ENCODE measurements at regions not wholly inside any gene's neighbourhood (a gene's known extent, or its start where the extent isn't known, plus 50 kb on each side); places are given as distances from the start of the nearest gene placed in this dataset.
"Not testable (repeated sequence)": the region's sequence is repeated elsewhere in the genome, so short reads cannot be mapped to it uniquely, and the experiment has no call there.

GRCh38 chr6:85357651-85358050, 92.2 kb upstream of the NT5E start:
- H3K36me3 ChIP-seq (ENCODE audit: control insufficient read depth, insufficient read depth, low read length): no peaks in the 10 kb centered on the region
- no peaks in the 10 kb centered on the region; the same call in 1 of the 2 replicates for H3K9me3 ChIP-seq (ENCODE audit: control insufficient read depth, insufficient read depth, low read length)
- no peak for DNase-seq (ENCODE audit: low read depth, low spot score)
- no CpG with 5 or more reads among the region's 1 CpG for WGBS (ENCODE audit: insufficient coverage, insufficient read length)
- no peaks in the 10 kb centered on the region for H3K4me1 ChIP-seq (ENCODE audit: control insufficient read depth, insufficient read depth, low read length)
- no peaks in the 10 kb centered on the region for H3K27me3 ChIP-seq (ENCODE audit: control insufficient read depth, insufficient read depth, low read length)
- H3K4me3 ChIP-seq (ENCODE audit: low read length): no peak overlapping the region
- H3K27ac ChIP-seq (ENCODE audit: low read length): no peak overlapping the region

- WGBS (ENCODE audit: insufficient coverage, insufficient read length): no CpG with 5 or more reads among the region's 3 CpGs
- not testable (repeated sequence) for H3K4me1 ChIP-seq (ENCODE audit: control insufficient read depth, insufficient read depth, low read length)
These were observed 93.1 kb upstream of the NT5E start for GRCh38 chr6:85356743-85357142.

DNA sequence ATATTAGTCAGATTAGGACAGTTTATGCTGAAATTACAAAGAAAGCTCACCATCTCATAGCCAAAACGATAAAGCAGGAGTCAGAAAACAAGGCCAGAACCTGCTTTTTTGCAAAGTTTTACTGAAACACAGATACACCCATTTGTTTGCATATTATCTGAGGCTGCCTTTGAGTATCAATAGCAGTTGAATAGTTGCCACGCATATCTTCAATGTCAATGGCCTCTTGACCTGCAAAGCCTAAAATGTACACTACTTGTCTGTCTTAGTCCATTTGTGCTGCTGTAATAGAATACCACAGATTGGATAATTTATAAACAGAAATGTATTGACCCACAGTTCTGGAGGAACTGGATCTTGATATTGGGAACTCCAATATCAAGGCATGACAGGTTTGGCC, 94.1 kb upstream of the NT5E start:
- Histone ChIP-seq H3K36me3 (ENCODE audit: control insufficient read depth, insufficient read depth, low read length) (no peaks in the 10 kb centered on the region), H3K4me1 (ENCODE audit: control insufficient read depth, insufficient read depth, low read length) (no peaks in the 10 kb centered on the region), H3K27me3 (ENCODE audit: control insufficient read depth, insufficient read depth, low read length) (no peaks in the 10 kb centered on the region), H3K27ac (ENCODE audit: low read length) (no peak overlapping the region), H3K9me3 (ENCODE audit: control insufficient read depth, insufficient read depth, low read length) (no peaks in the 10 kb centered on the region), H3K4me3 (ENCODE audit: low read length) (no peak overlapping the region)
- WGBS (ENCODE audit: insufficient coverage, insufficient read length): no CpG with 5 or more reads among the region's 2 CpGs
- DNase-seq (ENCODE audit: low read depth, low spot score): no peak

More at GRCh38 chr6:85356743-85357142, 93.1 kb upstream of the NT5E start:
- not testable (repeated sequence) for H3K9me3 ChIP-seq (ENCODE audit: control insufficient read depth, insufficient read depth, low read length); H3K36me3 ChIP-seq (ENCODE audit: control insufficient read depth, insufficient read depth, low read length); H3K27ac ChIP-seq (ENCODE audit: low read length); DNase-seq (ENCODE audit: low read depth, low spot score); H3K4me3 ChIP-seq (ENCODE audit: low read length); H3K27me3 ChIP-seq (ENCODE audit: control insufficient read depth, insufficient read depth, low read length)

- no CpG with 5 or more reads among the region's 10 CpGs for WGBS (ENCODE audit: insufficient coverage, insufficient read length)
- Histone ChIP-seq H3K4me1 (ENCODE audit: control insufficient read depth, insufficient read depth, low read length) (no peaks in the 10 kb centered on the region), H3K4me3 (ENCODE audit: low read length) (no peak overlapping the region), H3K36me3 (ENCODE audit: control insufficient read depth, insufficient read depth, low read length) (no peaks in the 10 kb centered on the region), H3K27ac (ENCODE audit: low read length) (no peak overlapping the region), H3K27me3 (ENCODE audit: control insufficient read depth, insufficient read depth, low read length) (no peaks in the 10 kb centered on the region), H3K9me3 (ENCODE audit: control insufficient read depth, insufficient read depth, low read length) (no peaks in the 10 kb centered on the region)
- no peak for DNase-seq (ENCODE audit: low read depth, low spot score)
These were observed 94.9 kb upstream of the NT5E start for GRCh38 chr6:85354761-85355618.

DNA sequence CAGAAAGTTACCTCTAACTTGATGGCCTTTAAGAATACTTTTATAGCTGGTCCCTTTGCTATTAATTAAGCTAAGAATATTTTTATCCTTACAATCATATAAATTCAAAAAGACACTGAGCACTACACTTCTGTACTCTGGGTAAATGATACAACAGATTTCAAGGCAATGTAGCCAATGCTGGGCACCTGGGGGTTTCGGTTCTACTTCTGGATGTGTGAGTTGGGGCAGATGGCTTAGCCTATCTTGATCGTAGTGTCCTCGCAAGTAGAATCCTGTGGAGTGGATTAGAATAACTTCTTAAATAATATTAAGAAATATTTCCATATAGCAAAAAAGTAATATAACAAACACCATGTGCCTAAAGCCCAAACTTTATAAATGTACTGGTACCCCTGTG, 96.9 kb upstream of the NT5E start:
- WGBS (ENCODE audit: insufficient coverage, insufficient read length): no CpG with 5 or more reads among the region's 3 CpGs
- Histone ChIP-seq H3K9me3 (ENCODE audit: control insufficient read depth, insufficient read depth, low read length) (no peaks in the 10 kb centered on the region), H3K27ac (ENCODE audit: low read length) (no peak overlapping the region), H3K36me3 (ENCODE audit: control insufficient read depth, insufficient read depth, low read length) (no peaks in the 10 kb centered on the region), H3K27me3 (ENCODE audit: control insufficient read depth, insufficient read depth, low read length) (no peaks in the 10 kb centered on the region), H3K4me3 (ENCODE audit: low read length) (no peak overlapping the region), H3K4me1 (ENCODE audit: control insufficient read depth, insufficient read depth, low read length) (no peaks in the 10 kb centered on the region)
- DNase-seq (ENCODE audit: low read depth, low spot score): no peak

GRCh38 chr6:85348643-85349042, 101.2 kb upstream of the NT5E start:
- H3K36me3 ChIP-seq (ENCODE audit: control insufficient read depth, insufficient read depth, low read length): no peaks in the 10 kb centered on the region
- H3K4me1 ChIP-seq (ENCODE audit: control insufficient read depth, insufficient read depth, low read length): no peaks in the 10 kb centered on the region
- no peak for DNase-seq (ENCODE audit: low read depth, low spot score)
- H3K27me3 ChIP-seq (ENCODE audit: control insufficient read depth, insufficient read depth, low read length): no peaks in the 10 kb centered on the region
- H3K27ac ChIP-seq (ENCODE audit: low read length): no peak overlapping the region
- no peak overlapping the region for H3K4me3 ChIP-seq (ENCODE audit: low read length)
- no peaks in the 10 kb centered on the region for H3K9me3 ChIP-seq (ENCODE audit: control insufficient read depth, insufficient read depth, low read length)
- no CpG with 5 or more reads among the region's 5 CpGs for WGBS (ENCODE audit: insufficient coverage, insufficient read length)

GRCh38 chr6:85347812-85348211, 102.1 kb upstream of the NT5E start:
- Histone ChIP-seq H3K36me3 (ENCODE audit: control insufficient read depth, insufficient read depth, low read length) (no peaks in the 10 kb centered on the region), H3K4me1 (ENCODE audit: control insufficient read depth, insufficient read depth, low read length) (no peaks in the 10 kb centered on the region), H3K27me3 (ENCODE audit: control insufficient read depth, insufficient read depth, low read length) (no peaks in the 10 kb centered on the region), H3K4me3 (ENCODE audit: low read length) (no peak overlapping the region), H3K27ac (ENCODE audit: low read length) (no peak overlapping the region), H3K9me3 (ENCODE audit: control insufficient read depth, insufficient read depth, low read length) (no peaks in the 10 kb centered on the region)
- no CpG with 5 or more reads among the region's 1 CpG for WGBS (ENCODE audit: insufficient coverage, insufficient read length)
- no peak for DNase-seq (ENCODE audit: low read depth, low spot score)

- Histone ChIP-seq H3K27ac (ENCODE audit: low read length) (no peak overlapping the region), H3K36me3 (ENCODE audit: control insufficient read depth, insufficient read depth, low read length) (no peaks in the 10 kb centered on the region), H3K4me3 (ENCODE audit: low read length) (no peak overlapping the region), H3K4me1 (ENCODE audit: control insufficient read depth, insufficient read depth, low read length) (no peaks in the 10 kb centered on the region), H3K9me3 (ENCODE audit: control insufficient read depth, insufficient read depth, low read length) (no peaks in the 10 kb centered on the region), H3K27me3 (ENCODE audit: control insufficient read depth, insufficient read depth, low read length) (no peaks in the 10 kb centered on the region)
- WGBS (ENCODE audit: insufficient coverage, insufficient read length): no CpG with 5 or more reads among the region's 1 CpG
- no peak for DNase-seq (ENCODE audit: low read depth, low spot score)
These were observed 103.7 kb upstream of the NT5E start for GRCh38 chr6:85346196-85346595.

DNA sequence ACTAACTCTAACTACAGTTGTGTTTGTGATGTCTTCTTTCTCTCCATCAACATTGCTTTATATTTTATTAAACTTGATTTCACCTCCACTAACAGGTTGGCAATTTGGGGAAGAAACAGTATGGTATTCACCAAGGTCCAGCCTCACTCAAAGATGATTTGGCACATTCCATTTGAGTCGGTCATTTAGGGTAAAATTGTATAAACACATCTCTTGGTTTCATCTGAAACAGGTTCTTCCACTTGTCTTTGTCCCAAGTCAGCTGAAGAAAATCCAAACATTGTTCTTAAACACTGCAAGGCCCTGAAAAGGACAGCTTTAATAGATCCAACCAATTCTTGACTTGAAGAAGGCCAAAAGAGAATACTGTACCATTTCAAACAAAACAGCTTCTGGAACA, 104.9 kb upstream of the NT5E start:
- Histone ChIP-seq H3K4me3 (ENCODE audit: low read length) (no peak overlapping the region), H3K27me3 (ENCODE audit: control insufficient read depth, insufficient read depth, low read length) (no peaks in the 10 kb centered on the region), H3K27ac (ENCODE audit: low read length) (no peak overlapping the region), H3K9me3 (ENCODE audit: control insufficient read depth, insufficient read depth, low read length) (no peaks in the 10 kb centered on the region), H3K36me3 (ENCODE audit: control insufficient read depth, insufficient read depth, low read length) (no peaks in the 10 kb centered on the region), H3K4me1 (ENCODE audit: control insufficient read depth, insufficient read depth, low read length) (no peaks in the 10 kb centered on the region)
- DNase-seq (ENCODE audit: low read depth, low spot score): no peak
- no CpG with 5 or more reads among the region's 1 CpG for WGBS (ENCODE audit: insufficient coverage, insufficient read length)

DNA sequence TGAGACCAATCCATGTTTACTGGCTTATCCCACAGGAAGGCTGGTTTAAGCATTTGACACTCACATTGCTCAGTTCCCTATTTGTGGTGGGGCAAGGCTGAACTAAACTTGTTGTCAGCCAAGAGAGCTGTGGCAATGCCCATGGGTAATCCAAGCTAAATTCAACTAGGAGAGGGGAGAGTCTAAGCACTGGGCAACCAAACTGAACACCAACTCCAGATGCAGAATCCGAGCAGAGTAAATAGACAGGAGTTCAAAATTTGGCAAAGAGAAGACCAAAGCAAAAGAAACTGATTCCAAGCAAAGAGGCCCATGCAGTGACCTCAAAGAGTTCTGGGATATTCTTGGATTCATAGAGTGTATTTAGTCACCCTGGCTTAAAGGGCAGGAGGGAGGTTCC, 106.5 kb upstream of the NT5E start:
- Histone ChIP-seq H3K36me3 (ENCODE audit: control insufficient read depth, insufficient read depth, low read length) (no peaks in the 10 kb centered on the region), H3K27me3 (ENCODE audit: control insufficient read depth, insufficient read depth, low read length) (no peaks in the 10 kb centered on the region), H3K27ac (ENCODE audit: low read length) (no peak overlapping the region), H3K4me3 (ENCODE audit: low read length) (no peak overlapping the region), H3K4me1 (ENCODE audit: control insufficient read depth, insufficient read depth, low read length) (no peaks in the 10 kb centered on the region), H3K9me3 (ENCODE audit: control insufficient read depth, insufficient read depth, low read length) (no peaks in the 10 kb centered on the region)
- no peak for DNase-seq (ENCODE audit: low read depth, low spot score)
- no CpG with 5 or more reads among the region's 1 CpG for WGBS (ENCODE audit: insufficient coverage, insufficient read length)

DNA sequence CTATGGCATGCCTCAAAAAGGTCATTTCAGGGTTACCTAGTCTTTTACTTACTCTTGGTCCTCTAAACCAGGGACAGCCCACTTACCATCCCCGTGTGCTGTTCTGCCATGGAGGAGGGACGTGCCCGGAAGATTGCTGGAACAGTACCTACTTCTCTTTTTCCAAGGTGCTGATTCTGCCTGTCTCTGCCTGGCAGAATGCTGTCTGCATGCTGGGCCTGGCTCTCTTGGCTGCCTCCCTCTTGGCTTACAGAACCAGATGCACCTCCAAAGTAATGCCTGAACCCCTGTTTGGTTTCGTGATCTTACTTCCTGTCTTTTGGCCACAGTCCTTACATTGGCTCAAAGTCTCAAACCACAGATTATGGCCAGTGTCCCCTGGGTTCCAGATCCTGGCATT, 120.7 kb upstream of the NT5E start:
- Histone ChIP-seq H3K36me3 (ENCODE audit: control insufficient read depth, insufficient read depth, low read length) (no peaks in the 10 kb centered on the region), H3K4me3 (ENCODE audit: low read length) (no peak overlapping the region), H3K27me3 (ENCODE audit: control insufficient read depth, insufficient read depth, low read length) (no peaks in the 10 kb centered on the region), H3K9me3 (ENCODE audit: control insufficient read depth, insufficient read depth, low read length) (no peaks in the 10 kb centered on the region), H3K27ac (ENCODE audit: low read length) (no peak overlapping the region), H3K4me1 (ENCODE audit: control insufficient read depth, insufficient read depth, low read length) (no peaks in the 10 kb centered on the region)
- DNase-seq (ENCODE audit: low read depth, low spot score): no peak
- no CpG with 5 or more reads among the region's 4 CpGs for WGBS (ENCODE audit: insufficient coverage, insufficient read length)

Measured in iPS DF 6.9 (cell line).